Inflammatory macrophage (primary cell): ENCODE measurements at regions not wholly inside any gene's neighbourhood (a gene's known extent, or its start where the extent isn't known, plus 50 kb on each side); places are given as distances from the start of the nearest gene placed in this dataset.
"Not testable (repeated sequence)": the region's sequence is repeated elsewhere in the genome, so short reads cannot be mapped to it uniquely, and the experiment has no call there.

Experiments
- DNase-seq, 2 donors: peaks; one replicate each; pipeline ENCODE4 v3.0.0-alpha.2; 2020 to 2022

- no peak for DNase-seq
Observed at GRCh38 chr11:19429108-19429760, 188.5 kb upstream of the E2F8 start.

GRCh38 chr11:19428206-19429002, 187.7 kb upstream of the E2F8 start:
- no peak for DNase-seq

GRCh38 chr11:19426756-19427403, 186.1 kb upstream of the E2F8 start:
- no peak for DNase-seq

GRCh38 chr11:19426011-19426755, 185.4 kb upstream of the E2F8 start:
- DNase-seq, result no peak

DNA sequence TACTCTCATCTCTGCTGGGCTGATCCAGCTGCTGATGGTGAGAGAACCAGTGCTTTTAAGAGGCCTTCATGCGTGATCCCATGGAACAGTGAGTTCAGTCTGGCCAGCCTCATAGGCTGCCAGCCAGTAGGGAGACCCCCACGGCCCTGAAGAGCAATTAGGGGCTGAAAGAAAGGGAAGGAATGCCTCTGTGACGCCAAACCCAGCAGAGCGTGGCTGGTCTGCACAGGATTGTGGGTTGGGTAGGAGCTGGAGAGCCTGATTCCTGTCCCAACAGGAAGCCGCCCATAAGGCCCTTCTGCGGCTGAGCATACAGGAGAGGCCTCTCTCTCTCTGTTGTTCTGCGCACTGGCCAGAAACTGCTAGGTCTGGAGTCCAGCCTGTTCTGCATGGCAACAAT, 181.5 kb upstream of the E2F8 start:
- no peak for DNase-seq

DNA sequence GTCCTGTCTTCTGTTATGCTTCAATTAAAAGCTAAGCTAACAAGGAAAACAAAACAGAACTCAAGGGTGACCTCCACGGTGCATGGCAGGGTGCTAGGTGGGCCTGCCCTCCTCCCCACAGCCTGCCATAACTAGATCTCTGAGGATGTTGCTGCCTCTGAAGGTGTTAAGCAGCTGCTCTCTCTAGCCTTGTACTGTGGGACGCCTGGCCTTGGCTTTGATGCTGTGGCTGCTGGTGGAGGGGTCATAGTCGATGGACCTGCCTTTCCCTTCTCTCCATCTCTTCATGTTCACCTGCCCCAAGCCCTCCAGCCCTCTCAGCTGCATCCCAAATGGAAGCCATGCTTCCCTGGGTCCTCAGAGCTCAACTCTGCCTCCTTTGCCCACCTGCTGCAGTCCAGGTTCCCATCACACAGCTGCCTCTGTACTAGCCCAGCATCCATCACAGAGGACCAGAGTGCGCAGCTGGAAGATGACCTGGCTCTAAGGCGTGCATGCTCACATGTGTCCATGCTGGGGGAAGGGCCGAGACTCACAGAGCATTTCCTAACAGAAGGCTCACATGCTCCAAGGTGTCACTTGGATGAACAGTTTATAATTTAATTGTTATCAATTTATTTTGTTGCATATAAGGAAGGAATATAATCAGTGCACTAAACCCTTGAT, 180.3 kb upstream of the E2F8 start:
- DNase-seq, result no peak

GRCh38 chr11:19419808-19420207, 179.1 kb upstream of the E2F8 start:
- DNase-seq, result no peak

- DNase-seq, result no peak
Observed at GRCh38 chr11:19419021-19419750, 178.4 kb upstream of the E2F8 start.

GRCh38 chr11:19418221-19418620, 177.5 kb upstream of the E2F8 start:
- DNase-seq, result no peak

- DNase-seq, result not testable (repeated sequence)
Observed at GRCh38 chr11:19412070-19412469, 171.3 kb upstream of the E2F8 start.

- no peak for DNase-seq
Observed at GRCh38 chr11:19410032-19410431, 169.3 kb upstream of the E2F8 start.

DNA sequence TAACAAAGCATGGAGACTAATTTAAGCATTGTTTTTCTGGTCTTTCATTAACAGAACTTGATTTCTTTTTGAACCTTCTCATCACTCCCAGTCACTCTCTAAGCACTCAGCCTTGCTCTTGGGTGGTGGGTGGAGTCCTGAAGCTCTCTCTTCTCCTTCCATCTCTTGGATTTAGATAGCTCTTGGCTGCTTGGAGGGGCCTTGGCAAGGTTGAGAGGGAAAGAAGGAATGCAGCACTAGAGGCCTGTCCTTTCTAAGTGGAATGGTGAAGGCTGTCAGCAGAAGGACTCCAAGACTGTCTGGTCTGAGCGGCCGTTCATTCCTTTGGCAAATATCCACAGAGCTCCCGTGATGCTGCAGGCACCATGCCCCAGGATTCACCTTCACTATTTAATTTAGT, 168.6 kb upstream of the E2F8 start:
- DNase-seq, result no peak

- no peak for DNase-seq
Observed at GRCh38 chr11:19407677-19408270, 167.0 kb upstream of the E2F8 start.

GRCh38 chr11:19405966-19406365, 165.2 kb upstream of the E2F8 start:
- DNase-seq, result no peak

DNA sequence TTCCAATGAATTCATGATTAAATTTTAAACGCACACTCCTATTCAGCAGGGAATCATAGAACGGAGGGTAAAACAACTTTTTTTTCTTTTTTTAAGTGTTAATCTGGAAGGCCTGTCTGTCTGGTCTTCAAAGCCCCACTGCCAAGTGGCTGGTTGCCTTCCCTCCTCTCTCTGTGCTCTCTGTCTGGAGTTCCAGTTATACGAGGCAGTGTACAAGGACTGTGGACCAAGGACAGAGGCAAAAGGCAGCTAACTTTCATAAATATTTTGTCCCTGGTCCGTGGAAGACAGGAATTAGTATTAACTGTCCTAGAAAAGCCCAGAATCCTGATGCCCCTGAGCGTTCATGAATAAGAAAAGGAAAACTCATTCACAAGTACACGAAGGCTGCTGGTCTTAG, 164.0 kb upstream of the E2F8 start:
- DNase-seq, result no peak

DNA sequence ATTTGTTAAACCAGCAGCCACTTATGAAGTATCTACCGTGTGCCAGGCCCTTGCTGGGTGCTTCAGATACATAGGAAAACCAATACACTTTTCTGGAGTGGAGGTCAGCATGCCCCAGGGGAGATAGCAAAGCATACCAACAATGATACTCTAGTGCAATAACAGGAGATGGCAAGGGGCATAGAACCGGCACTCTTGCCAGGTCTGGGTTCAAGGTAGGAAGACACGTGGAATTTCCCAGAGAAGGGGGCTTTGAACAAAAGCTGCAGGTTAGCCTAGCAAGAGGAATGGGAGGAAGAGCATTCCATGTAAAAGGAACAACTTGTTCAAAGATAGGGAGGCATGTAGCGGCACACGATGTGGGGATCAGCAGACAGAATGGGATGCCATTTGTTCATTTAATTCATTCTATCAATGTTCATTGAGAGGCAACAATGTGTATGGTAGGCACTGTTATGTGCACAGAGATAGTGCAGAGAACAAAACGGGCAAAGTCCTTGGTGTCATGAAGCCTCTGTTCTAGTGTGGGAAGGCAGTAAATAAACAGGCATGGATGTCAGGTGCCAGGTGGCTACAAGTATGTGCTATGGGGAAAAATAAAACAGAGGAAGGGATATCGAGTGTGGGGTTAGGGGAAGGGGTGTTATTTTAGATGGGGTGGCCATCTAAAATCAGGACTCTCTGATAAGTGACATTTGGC, 162.6 kb upstream of the E2F8 start:
- no peak for DNase-seq

GRCh38 chr11:19400296-19400695, 159.6 kb upstream of the E2F8 start:
- DNase-seq, result no peak

- no peak for DNase-seq
Observed at GRCh38 chr11:19398772-19399527, 158.2 kb upstream of the E2F8 start.

DNA sequence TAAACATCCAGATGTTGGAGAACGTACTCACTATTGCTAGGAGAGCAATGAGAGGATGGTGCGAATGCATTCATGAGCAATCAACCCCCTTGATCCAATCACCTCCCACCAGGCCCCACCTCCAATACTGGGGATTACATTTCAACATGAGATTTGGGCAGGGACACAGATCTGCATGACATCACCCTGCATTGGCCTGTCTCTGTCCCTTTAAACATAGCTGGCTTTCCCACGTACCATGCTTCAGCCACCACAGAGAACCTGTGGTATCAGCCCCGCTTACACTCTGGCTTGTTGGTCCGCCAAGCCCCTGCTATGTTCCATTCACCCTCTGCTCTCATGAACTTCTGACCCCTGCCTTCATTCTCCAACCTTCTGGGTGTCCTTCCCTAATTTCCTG, 157.5 kb upstream of the E2F8 start:
- no peak for DNase-seq

DNA sequence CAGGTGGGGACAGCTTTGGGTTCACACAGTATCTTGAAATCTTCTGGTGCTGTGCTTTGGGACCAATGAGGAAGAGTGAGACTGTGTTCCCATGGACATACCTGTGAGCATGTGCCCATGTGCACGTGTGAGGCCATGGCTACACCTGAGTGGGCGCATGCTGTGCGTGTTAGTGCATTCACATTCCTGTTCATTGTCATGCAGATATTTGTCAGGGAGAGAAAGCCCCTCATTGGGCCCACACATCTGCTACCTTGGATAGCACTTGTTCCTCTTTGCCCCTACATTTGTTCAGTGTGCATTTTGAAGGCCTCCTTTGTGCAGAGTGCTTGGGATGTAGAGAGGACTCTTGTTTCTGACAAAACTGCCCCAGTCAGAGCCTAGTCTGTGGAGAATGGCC, 154.3 kb upstream of the E2F8 start:
- DNase-seq, result no peak
